ENCODE measurements at regions not wholly inside any gene's neighbourhood (a gene's known extent, or its start where the extent isn't known, plus 50 kb on each side); places are given as distances from the start of the nearest gene placed in this dataset.

DNA sequence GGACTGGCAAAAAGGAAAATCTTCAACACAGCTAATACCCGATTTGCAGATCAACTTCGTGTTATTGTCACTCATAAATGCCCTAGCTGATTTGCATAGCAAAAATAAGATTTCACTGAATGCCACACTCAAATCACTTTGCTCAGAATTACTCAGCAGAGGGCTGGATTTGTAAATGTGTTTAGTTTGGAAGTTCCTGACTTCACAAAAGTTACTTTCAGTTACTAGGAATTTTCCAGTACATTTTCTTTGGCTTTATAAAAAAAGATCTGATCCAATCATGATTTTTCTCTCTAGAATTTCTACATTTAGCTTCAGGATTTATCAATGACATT, 433.3 kb upstream of the ID2 start:
- H3K79me2 ChIP-seq (replicated peaks; ENCODE audit: insufficient read depth, low read length): no peaks in the 10 kb centered on the region
- H3K9ac ChIP-seq (ENCODE audit: low read length): no peak overlapping the region
- no peak overlapping the region for H3K27ac ChIP-seq (ENCODE audit: low read length)
- peaks cover 7% of the 10 kb centered on the region for H3K9me3 ChIP-seq (ENCODE audit: low read length)
- H3K4me2 ChIP-seq (ENCODE audit: low read length): no peak overlapping the region
- H3K36me3 ChIP-seq (ENCODE audit: insufficient read depth, low read length): no peaks in the 10 kb centered on the region
- no peaks in the 10 kb centered on the region for H4K20me1 ChIP-seq (ENCODE audit: insufficient read depth)
- no peak overlapping the region for H2AFZ ChIP-seq (ENCODE audit: low read depth, low read length)
- TF ChIP-seq SMC3 (conservative IDR thresholded peaks at IDR 0.05; ENCODE audit: poor library complexity) (no peak), EP300 (conservative IDR thresholded peaks at IDR 0.05; ENCODE audit: poor library complexity, severe bottlenecking) (no peak), MXI1 (conservative IDR thresholded peaks at IDR 0.05; ENCODE audit: poor library complexity, severe bottlenecking) (no peak), POLR2AphosphoS5 (IDR thresholded peaks at IDR 0.05) (no peak), EZH2 (IDR thresholded peaks at IDR 0.05; ENCODE audit: borderline replicate concordance, insufficient read depth, low read length, poor library complexity, severe bottlenecking) (no peak), CTCF (IDR thresholded peaks at IDR 0.05; ENCODE audit: poor library complexity, severe bottlenecking) (no peak), REST (IDR thresholded peaks at IDR 0.05; ENCODE audit: borderline replicate concordance) (no peak), RAD21 (conservative IDR thresholded peaks at IDR 0.05) (no peak), TAF1 (IDR thresholded peaks at IDR 0.05; ENCODE audit: low read depth) (no peak)
- H3K4me3 ChIP-seq (ENCODE audit: low read length): no peak overlapping the region
- H3F3A ChIP-seq (ENCODE audit: insufficient read depth, low read length, poor library complexity, severe bottlenecking): no peaks in the 10 kb centered on the region
- H3K9me2 ChIP-seq (ENCODE audit: insufficient read depth, low read length): no peaks in the 10 kb centered on the region
- no peaks in the 10 kb centered on the region for H3K27me3 ChIP-seq (ENCODE audit: insufficient read depth, low read depth, low read length)

- H3K9me2 ChIP-seq (ENCODE audit: insufficient read depth, low read length): no peaks in the 10 kb centered on the region
- no peaks in the 10 kb centered on the region for H3K27me3 ChIP-seq (ENCODE audit: insufficient read depth, low read depth, low read length)
- H3K36me3 ChIP-seq (ENCODE audit: insufficient read depth, low read length): no peaks in the 10 kb centered on the region
- H3K4me2 ChIP-seq (ENCODE audit: low read length): no peak overlapping the region
- no peak overlapping the region for H3K4me3 ChIP-seq (ENCODE audit: low read length)
- H3K9me3 ChIP-seq (ENCODE audit: low read length): peaks cover 2% of the 10 kb centered on the region
- no peaks in the 10 kb centered on the region for H3F3A ChIP-seq (ENCODE audit: insufficient read depth, low read length, poor library complexity, severe bottlenecking)
- no peak overlapping the region for H3K27ac ChIP-seq (ENCODE audit: low read length)
- no peak for TF ChIP-seq REST (IDR thresholded peaks at IDR 0.05; ENCODE audit: borderline replicate concordance)
- TF ChIP-seq SMC3 (conservative IDR thresholded peaks at IDR 0.05; ENCODE audit: poor library complexity): no peak
- no peak for TF ChIP-seq POLR2AphosphoS5 (IDR thresholded peaks at IDR 0.05)
- no peak for TF ChIP-seq EZH2 (IDR thresholded peaks at IDR 0.05; ENCODE audit: borderline replicate concordance, insufficient read depth, low read length, poor library complexity, severe bottlenecking)
- no peak for TF ChIP-seq CTCF (IDR thresholded peaks at IDR 0.05; ENCODE audit: poor library complexity, severe bottlenecking)
- no peak for TF ChIP-seq MXI1 (conservative IDR thresholded peaks at IDR 0.05; ENCODE audit: poor library complexity, severe bottlenecking)
- no peak for TF ChIP-seq RAD21 (conservative IDR thresholded peaks at IDR 0.05)
- no peak for TF ChIP-seq EP300 (conservative IDR thresholded peaks at IDR 0.05; ENCODE audit: poor library complexity, severe bottlenecking)
- no peak overlapping the region for H2AFZ ChIP-seq (ENCODE audit: low read depth, low read length)
- H4K20me1 ChIP-seq (ENCODE audit: insufficient read depth): no peaks in the 10 kb centered on the region
- H3K79me2 ChIP-seq (replicated peaks; ENCODE audit: insufficient read depth, low read length): no peaks in the 10 kb centered on the region
- no peak overlapping the region for H3K9ac ChIP-seq (ENCODE audit: low read length)
These were observed 432.7 kb upstream of the ID2 start for GRCh38 chr2:8249141-8249540.

Measured in neural cell (in vitro differentiated cells).